Stimulated activated CD8-positive, alpha-beta memory T cell treated with anti-CD3 and anti-CD28 coated beads, Interleukin-15, amount 100 ng/mL, for 4 hours (primary cell): ENCODE measurements at regions not wholly inside any gene's neighbourhood (a gene's known extent, or its start where the extent isn't known, plus 50 kb on each side); places are given as distances from the start of the nearest gene placed in this dataset.
"Not testable (repeated sequence)": the region's sequence is repeated elsewhere in the genome, so short reads cannot be mapped to it uniquely, and the experiment has no call there.

ENCODE experiments used
- DNase-seq, 2 donors: peaks; one replicate each; pipeline ENCODE4 v3.0.0-alpha.2; 2020; ENCODE audit warnings: low read depth in 2 of 2

GRCh38 chr19:23984911-23985310, 70.2 kb downstream of the ZNF726 start:
- DNase-seq: not testable (repeated sequence)

- no peak for DNase-seq
These were observed 71.9 kb downstream of the ZNF726 start for GRCh38 chr19:23986623-23987022.

GRCh38 chr19:23991170-23991569, 76.5 kb downstream of the ZNF726 start:
- no peak for DNase-seq

GRCh38 chr19:23992348-23992747, 77.7 kb downstream of the ZNF726 start:
- DNase-seq: no peak

GRCh38 chr19:23993440-23993839, 78.8 kb downstream of the ZNF726 start:
- DNase-seq: no peak

GRCh38 chr19:23996549-23996948, 81.9 kb downstream of the ZNF726 start:
- no peak for DNase-seq

- no peak for DNase-seq
These were observed 83.9 kb downstream of the ZNF726 start for GRCh38 chr19:23998568-23998967.

- no peak for DNase-seq
These were observed 85.3 kb downstream of the ZNF726 start for GRCh38 chr19:23999821-24000610.

- no peak for DNase-seq
These were observed 86.0 kb downstream of the ZNF726 start for GRCh38 chr19:24000656-24001055.

- DNase-seq: no peak
These were observed 84.6 kb upstream of the ZNF254 start for GRCh38 chr19:24002256-24002945.

GRCh38 chr19:24003537-24003936, 83.5 kb upstream of the ZNF254 start:
- no peak for DNase-seq

GRCh38 chr19:24004166-24004565, 82.8 kb upstream of the ZNF254 start:
- DNase-seq: no peak

- DNase-seq: no peak
These were observed 56.9 kb upstream of the ZNF254 start for GRCh38 chr19:24029941-24030636.

- no peak for DNase-seq
These were observed 54.3 kb upstream of the ZNF254 start for GRCh38 chr19:24032651-24033050.

- DNase-seq: peak; percentile 50 to 64
These were observed 53.6 kb upstream of the ZNF254 start for GRCh38 chr19:24033301-24033962.

GRCh38 chr19:24033963-24034342, 53.0 kb upstream of the ZNF254 start:
- peak in 1 of 2 donors; percentile 0 for DNase-seq

GRCh38 chr19:24035261-24035880, 51.6 kb upstream of the ZNF254 start:
- not testable (repeated sequence) for DNase-seq
